ENCODE measurements at regions not wholly inside any gene's neighbourhood (a gene's known extent, or its start where the extent isn't known, plus 50 kb on each side); places are given as distances from the start of the nearest gene placed in this dataset.
A peak's percentile ranks its signal among the peaks of the same experiment; 100 is the strongest.

DNA sequence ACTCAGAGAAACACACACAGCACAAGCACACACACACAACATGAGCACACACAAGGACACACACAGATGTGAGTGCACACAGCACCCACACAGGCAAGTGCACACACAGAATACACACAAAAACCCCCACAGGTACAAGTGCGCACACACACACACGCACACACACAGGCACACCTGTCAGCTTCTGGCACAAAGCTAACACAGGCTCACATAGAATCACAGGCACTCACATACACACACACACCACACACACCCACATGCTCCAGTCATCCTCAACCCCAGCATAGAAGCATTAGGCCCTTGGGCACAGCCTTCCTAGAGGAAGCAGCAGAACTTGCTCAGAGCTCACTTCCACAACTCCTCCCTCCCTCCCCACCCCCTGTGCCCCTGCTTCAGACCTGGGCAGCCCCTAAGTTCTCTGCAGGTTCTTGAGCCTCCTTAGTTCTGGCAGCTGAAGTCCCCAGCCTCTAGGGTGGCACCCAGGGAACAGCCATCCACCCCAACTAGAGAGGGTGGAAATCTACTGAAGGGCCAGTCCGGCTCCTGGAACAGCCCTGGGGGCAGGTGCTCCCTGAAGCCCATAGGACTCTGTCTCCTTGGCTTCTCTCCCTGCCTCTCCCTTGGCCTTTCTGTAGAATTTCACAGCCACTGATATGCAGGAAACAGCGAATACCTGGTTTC lies 129.9 kb upstream of the VSTM2B start:
- Histone ChIP-seq H3K36me3 (ENCODE audit: insufficient read depth, low read length) (no peaks in the 10 kb centered on the region), H3K4me1 (ENCODE audit: insufficient read depth, low read length) (0 out of 2 replicates have a peak, but pooled peaks cover 3% of the 10 kb centered on the region), H3K9me3 (ENCODE audit: control insufficient read depth, insufficient read depth, low read length) (no peaks in the 10 kb centered on the region; the same call in 1 of the 2 replicates), H3K9ac (ENCODE audit: low read depth, low read length) (no peak overlapping the region)

DNA sequence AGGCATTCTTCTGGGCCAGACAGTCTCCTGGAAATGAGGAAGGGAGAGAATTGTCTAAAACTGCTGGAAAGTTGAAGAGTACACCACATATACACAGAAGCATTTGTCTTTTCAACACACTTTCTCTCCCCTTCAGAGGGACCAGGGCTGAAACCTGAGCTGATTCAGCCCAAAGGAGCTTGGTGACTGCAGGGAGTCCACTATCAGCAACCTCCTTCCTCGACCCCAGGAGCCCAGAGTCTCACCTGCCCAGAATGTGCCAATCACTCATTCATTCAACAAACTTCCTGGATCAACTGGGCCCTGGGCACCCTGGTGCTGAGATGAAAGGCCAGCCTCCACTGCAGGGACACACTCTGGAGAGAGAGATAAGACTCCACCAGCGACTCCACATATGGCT lies 128.9 kb upstream of the VSTM2B start:
- Histone ChIP-seq H3K9me3 (ENCODE audit: control insufficient read depth, insufficient read depth, low read length) (no peaks in the 10 kb centered on the region), H3K4me1 (ENCODE audit: insufficient read depth, low read length) (0 out of 2 replicates have a peak, but pooled peaks cover 3% of the 10 kb centered on the region), H3K9ac (ENCODE audit: low read depth, low read length) (no peak overlapping the region)

DNA sequence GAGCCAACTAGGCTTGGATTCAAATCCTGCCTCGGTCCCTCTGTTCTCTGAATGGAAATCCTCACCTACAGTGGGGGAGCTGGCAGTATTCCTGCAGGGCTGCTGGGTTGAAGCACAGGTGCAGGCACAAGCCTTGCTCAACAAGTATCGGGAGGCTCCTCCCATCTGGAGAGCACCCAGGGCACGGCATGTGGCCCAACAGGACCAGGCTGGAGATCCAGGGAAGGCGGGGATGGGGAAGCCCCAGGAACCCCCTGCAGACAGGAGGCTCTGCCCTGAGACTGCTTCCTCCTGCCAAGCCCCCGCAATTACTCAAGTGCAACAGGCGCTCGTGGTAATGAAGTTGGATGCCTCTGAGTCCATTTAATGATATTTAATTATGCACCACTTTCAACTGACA lies 128.0 kb upstream of the VSTM2B start:
- Histone ChIP-seq H3K9me3 (ENCODE audit: control insufficient read depth, insufficient read depth, low read length) (no peaks in the 10 kb centered on the region), H3K9ac (ENCODE audit: low read depth, low read length) (no peak overlapping the region), H3K36me3 (ENCODE audit: insufficient read depth, low read length) (no peaks in the 10 kb centered on the region), H3K4me1 (ENCODE audit: insufficient read depth, low read length) (0 out of 2 replicates have a peak, but pooled peaks cover 3% of the 10 kb centered on the region)

More for the DNA sequence above, 128.9 kb upstream of the VSTM2B start:
- no peaks in the 10 kb centered on the region for H3K36me3 ChIP-seq (ENCODE audit: insufficient read depth, low read length)

DNA sequence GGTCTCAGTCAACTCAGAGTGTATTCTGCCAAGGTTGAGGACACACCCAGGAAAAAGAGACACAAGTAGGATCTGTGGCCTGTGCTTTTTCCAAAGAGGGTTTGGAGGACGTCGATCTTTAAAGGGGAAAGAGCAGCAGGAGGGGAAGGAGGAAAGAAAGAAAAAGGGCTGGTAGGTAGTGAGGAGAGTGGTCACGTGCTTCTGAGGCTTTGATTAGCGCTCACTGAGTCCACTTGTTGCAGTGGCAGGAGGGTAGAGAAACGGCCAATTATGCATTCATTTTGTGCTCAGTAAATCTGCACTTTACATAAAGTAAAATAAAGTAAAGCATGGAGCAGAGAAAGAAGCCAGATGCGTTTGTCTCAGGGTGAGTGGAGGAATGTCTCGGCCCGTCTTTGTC lies 126.0 kb upstream of the VSTM2B start:
- H3K9ac ChIP-seq (ENCODE audit: low read depth, low read length): no peak overlapping the region
- H3K4me1 ChIP-seq (ENCODE audit: insufficient read depth, low read length): peaks cover 4% of the 10 kb centered on the region; the same call in 1 of the 2 replicates
- no peaks in the 10 kb centered on the region for H3K36me3 ChIP-seq (ENCODE audit: insufficient read depth, low read length)
- no peaks in the 10 kb centered on the region for H3K9me3 ChIP-seq (ENCODE audit: control insufficient read depth, insufficient read depth, low read length)

DNA sequence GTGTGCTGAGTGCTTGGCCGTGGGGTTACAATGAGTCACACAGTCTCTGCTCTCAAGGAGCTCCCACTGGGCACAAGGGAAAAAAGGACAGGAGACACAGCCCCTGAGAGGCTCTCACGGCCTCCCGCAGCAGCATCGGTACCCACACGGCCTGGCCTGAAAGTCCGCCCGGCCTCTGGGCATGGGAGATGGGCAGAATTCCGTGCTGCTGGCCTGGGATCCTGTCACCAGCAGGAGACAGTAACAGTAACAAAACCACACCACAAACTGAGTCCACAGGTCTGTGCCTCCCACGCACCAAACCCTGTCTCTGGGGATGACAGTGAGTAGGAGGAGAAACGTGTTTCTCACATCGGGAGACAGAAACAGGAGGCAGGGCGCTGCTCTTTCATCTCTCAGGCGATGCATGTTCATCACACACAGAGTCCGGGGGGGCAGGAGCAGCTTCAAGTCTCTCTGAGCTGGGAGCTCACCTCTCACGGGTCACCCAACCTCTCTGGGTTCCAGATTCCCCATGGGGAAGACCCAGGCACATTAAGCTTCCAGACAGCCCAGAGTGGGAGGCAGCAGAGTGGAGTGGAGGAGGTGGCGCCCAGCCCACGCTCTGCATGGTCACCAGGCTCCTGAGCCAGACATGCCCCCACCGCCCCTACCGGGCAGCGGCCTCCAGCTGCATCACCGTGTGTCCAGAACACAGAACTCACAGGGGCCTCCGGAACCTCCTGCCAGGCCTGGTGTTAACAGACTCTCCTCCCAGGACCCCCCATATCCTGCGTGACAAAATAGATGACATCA lies 124.7 kb upstream of the VSTM2B start:
- Histone ChIP-seq H3K9me3 (ENCODE audit: control insufficient read depth, insufficient read depth, low read length) (no peaks in the 10 kb centered on the region), H3K36me3 (ENCODE audit: insufficient read depth, low read length) (no peaks in the 10 kb centered on the region), H3K4me1 (ENCODE audit: insufficient read depth, low read length) (peaks cover 5% of the 10 kb centered on the region; the same call in 1 of the 2 replicates), H3K9ac (ENCODE audit: low read depth, low read length) (no peak overlapping the region)

DNA sequence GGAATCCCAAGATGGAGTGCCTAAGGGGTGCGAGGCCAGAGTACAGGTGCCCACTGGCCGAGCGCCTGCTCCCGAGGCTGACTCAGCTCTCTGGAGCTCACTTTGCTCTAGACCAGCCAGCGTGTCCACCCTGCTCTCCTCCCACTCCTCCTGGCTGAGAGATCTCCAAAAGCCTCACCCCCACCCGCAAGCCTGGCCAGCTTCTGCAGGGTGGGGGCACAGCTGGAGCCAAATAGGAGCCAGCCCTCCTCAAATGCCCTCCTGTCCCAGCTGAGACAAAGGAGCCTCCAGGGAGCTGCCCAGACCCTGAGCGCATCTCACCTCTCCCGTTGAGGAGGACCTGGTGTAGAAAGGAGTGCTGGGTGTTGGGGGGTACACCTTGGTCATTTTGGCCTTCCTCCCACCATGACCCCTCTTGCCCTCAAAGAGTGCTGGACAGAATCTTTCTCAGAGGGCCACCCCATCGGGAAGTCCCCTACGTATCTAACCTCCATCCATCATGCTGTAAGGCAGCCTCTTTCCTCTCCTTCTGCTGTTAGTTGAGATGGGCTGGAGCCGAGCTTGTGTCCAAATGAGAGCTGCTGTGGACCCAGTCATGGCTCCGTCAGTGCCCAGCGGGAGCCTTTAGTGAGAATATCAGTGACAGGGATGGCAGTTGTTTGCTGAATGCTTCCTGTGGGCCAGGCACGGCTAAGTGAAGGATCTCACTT lies 123.9 kb upstream of the VSTM2B start:
- Histone ChIP-seq H3K9ac (ENCODE audit: low read depth, low read length) (no peak overlapping the region), H3K36me3 (ENCODE audit: insufficient read depth, low read length) (no peaks in the 10 kb centered on the region), H3K9me3 (ENCODE audit: control insufficient read depth, insufficient read depth, low read length) (no peaks in the 10 kb centered on the region), H3K4me1 (ENCODE audit: insufficient read depth, low read length) (peaks cover 5% of the 10 kb centered on the region; the same call in 1 of the 2 replicates)

DNA sequence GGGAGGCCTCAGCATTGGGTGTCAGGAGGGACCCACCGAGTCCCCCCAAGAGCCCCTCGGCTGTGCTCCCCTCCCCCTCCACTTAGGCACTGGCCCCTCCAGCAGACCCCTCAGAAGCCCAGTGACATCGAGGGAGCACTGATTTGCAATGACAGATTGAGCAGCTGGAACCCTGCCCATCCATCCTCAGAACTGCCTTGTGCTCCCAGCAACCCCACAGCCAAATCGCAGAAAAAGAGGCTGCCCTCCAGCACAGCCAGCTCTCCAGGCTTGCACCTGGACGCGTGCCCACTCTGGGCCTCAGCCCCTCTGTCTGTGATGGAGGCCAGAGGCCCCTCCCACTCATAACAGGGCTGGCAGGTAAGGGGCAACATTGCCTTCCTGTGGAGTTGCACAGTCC lies 123.2 kb upstream of the VSTM2B start:
- peaks cover 5% of the 10 kb centered on the region; the same call in 1 of the 2 replicates for H3K4me1 ChIP-seq (ENCODE audit: insufficient read depth, low read length)
- no peaks in the 10 kb centered on the region for H3K9me3 ChIP-seq (ENCODE audit: control insufficient read depth, insufficient read depth, low read length)
- no peaks in the 10 kb centered on the region for H3K36me3 ChIP-seq (ENCODE audit: insufficient read depth, low read length)
- no peak overlapping the region for H3K9ac ChIP-seq (ENCODE audit: low read depth, low read length)

DNA sequence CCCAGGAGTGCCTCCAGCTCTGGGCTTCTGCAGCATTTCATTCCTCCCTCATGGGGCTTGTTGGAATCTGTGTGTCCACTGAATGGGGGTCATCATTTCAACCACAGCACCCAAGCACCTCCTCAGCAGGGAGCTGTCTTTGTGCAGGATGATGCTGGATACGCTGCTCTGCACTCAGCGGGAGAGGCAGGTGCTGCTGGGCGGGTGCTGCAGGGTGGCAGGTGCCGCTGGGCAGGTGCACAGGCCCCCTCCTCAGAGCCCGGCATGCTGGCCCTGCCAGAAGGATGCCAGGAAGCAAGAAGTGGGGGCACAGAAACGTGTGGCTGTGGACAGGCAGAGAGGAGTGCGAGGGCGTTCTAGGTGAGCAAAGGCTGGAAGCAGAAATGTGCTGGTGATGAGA lies 121.8 kb upstream of the VSTM2B start:
- no peak overlapping the region for H3K9ac ChIP-seq (ENCODE audit: low read depth, low read length)
- no peaks in the 10 kb centered on the region for H3K9me3 ChIP-seq (ENCODE audit: control insufficient read depth, insufficient read depth, low read length)
- no peaks in the 10 kb centered on the region for H3K36me3 ChIP-seq (ENCODE audit: insufficient read depth, low read length)
- peaks cover 5% of the 10 kb centered on the region; the same call in 1 of the 2 replicates for H3K4me1 ChIP-seq (ENCODE audit: insufficient read depth, low read length)

DNA sequence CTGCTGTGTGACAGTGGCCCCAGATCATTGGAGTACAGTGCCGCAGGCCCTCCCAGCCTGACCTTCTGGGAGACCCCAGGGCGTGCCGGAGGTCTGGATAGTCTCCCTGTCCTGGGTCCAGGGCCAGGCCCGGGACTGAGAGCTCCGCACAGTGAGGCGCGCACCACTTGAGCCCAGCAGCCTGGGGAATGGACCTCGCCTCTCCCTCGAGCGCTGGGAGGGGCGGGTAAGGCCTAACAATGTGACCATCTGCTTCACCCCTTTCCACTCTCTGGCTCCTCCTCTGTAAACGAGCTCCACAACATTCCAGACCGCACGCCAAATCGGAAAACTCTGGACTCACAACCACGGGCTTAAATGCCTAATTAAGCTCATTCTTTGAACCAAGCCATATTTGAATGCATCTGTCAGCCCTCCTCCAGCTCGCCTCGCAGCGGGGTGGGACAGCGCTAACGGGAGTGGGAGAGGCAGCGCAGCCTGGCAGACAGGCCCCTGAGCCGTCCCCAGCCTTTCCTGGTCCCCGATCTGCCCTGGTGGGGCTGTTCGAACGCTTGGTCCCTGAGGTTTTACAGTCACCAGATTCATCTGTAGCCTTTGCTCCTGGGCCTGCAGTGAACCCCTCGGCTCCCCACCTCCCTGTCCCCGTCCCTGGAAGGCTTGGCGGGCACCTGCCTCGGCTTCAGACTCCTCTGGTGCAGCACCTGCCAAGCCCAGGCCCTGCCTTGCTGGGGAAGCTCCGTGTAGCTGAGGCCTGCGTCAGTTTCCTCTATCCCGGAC lies 120.7 kb upstream of the VSTM2B start:
- H3K9ac ChIP-seq (ENCODE audit: low read depth, low read length): peak overlapping the region; percentile 34; the same call in 1 of the 2 replicates
- H3K36me3 ChIP-seq (ENCODE audit: insufficient read depth, low read length): no peaks in the 10 kb centered on the region
- H3K4me1 ChIP-seq (ENCODE audit: insufficient read depth, low read length): peaks cover 5% of the 10 kb centered on the region; the same call in 1 of the 2 replicates
- no peaks in the 10 kb centered on the region for H3K9me3 ChIP-seq (ENCODE audit: control insufficient read depth, insufficient read depth, low read length)

DNA sequence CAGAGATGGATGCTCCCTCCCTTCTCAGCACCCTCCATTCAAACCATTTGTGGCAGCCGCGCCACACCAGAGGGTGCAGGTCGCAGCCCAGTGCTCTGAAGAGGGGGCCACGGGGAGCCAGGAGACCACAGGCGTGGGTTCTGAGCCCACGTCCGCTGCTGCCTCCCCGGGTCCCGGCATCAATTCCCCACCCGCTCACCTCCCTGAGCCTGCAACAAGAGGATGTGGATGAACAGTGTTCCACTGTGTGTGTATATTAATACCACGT lies 120.1 kb upstream of the VSTM2B start:
- no peaks in the 10 kb centered on the region for H3K36me3 ChIP-seq (ENCODE audit: insufficient read depth, low read length)
- peaks cover 5% of the 10 kb centered on the region; the same call in 1 of the 2 replicates for H3K4me1 ChIP-seq (ENCODE audit: insufficient read depth, low read length)
- H3K9ac ChIP-seq (ENCODE audit: low read depth, low read length): no peak overlapping the region
- no peaks in the 10 kb centered on the region for H3K9me3 ChIP-seq (ENCODE audit: control insufficient read depth, insufficient read depth, low read length)

DNA sequence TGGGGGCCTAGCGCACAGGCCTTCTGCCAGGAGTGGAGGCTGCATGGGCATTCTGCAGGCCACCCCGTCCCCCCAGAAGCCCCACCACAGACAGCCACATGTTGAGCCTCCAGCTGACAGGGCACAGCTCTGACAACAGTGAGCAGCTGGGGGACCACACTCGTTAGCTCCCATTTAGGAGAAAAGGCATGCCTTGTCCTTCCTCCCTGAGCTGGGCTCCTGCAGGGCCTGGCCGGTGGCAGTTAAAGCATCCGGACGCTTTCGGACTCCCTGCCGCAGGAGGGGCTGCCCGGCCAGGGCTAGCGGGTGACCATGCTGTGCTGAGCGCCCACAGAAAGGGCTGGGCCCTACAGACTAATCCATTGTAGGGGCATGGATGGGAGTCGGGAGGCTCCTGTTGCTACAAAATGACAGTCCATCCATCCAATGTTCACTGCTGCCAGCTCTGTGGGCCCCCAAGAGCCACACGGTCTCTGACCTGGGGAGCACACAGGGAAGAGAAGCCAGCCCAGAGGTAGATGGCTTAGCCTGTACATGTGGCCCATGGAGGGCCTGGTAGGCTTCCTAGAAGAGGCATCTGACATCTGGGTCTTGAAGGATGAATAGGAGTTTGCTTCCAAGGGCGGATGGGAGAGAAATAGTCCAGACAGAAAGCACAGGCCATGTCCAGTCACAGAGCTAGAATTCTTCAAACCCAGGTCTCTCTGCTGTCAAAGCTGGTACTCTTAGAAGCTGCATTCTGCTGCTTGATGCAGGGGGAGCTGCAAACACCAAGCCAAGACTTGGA lies 116.5 kb upstream of the VSTM2B start:
- Histone ChIP-seq H3K9ac (ENCODE audit: low read depth, low read length) (no peak overlapping the region), H3K4me1 (ENCODE audit: insufficient read depth, low read length) (peaks cover 5% of the 10 kb centered on the region; the same call in 1 of the 2 replicates), H3K9me3 (ENCODE audit: control insufficient read depth, insufficient read depth, low read length) (no peaks in the 10 kb centered on the region), H3K36me3 (ENCODE audit: insufficient read depth, low read length) (no peaks in the 10 kb centered on the region)

DNA sequence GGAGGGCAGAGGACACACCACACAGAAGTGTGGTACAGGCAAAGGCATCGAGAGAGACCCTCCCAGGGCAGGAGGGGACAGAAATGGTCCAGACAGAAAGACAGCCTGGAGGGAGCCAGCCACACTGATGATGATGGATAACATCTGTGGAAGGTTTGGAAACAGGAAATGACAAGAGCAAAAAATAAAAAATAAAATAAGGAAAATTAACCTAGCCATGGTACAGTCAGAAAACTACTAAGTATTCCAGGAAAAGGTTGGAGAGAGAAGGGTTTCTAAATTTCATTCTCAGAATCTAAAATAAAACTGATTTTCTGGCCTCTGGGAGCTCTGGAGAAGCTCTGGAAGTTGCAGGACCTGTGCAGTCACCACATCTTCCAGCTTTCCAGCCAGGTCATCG lies 115.2 kb upstream of the VSTM2B start:
- no peaks in the 10 kb centered on the region for H3K36me3 ChIP-seq (ENCODE audit: insufficient read depth, low read length)
- H3K9me3 ChIP-seq (ENCODE audit: control insufficient read depth, insufficient read depth, low read length): no peaks in the 10 kb centered on the region
- no peak overlapping the region for H3K9ac ChIP-seq (ENCODE audit: low read depth, low read length)
- H3K4me1 ChIP-seq (ENCODE audit: insufficient read depth, low read length): no peaks in the 10 kb centered on the region; the same call in 1 of the 2 replicates

DNA sequence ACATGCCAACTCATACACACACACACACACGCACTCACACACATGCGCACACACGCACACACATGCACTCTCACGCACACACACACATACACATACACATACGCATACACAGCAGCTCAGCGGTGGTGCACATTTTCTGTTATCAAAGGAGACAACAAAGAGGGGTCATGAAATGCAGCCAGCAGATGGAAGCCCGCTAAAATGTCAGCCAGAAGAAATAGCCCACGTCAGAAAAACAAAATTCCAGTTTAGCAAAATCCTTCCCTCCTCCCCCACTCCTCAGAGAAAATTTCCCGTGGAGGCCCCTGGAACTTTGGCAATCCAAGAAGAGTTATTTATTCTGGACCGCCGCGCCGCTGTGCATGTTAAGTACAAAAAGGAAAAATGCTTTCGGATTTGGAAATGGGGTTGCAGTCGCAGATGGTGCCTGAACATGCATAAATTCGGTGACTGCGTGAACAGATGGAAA lies 114.6 kb upstream of the VSTM2B start:
- Histone ChIP-seq H3K9me3 (ENCODE audit: control insufficient read depth, insufficient read depth, low read length) (no peaks in the 10 kb centered on the region), H3K4me1 (ENCODE audit: insufficient read depth, low read length) (no peaks in the 10 kb centered on the region), H3K9ac (ENCODE audit: low read depth, low read length) (no peak overlapping the region), H3K36me3 (ENCODE audit: insufficient read depth, low read length) (no peaks in the 10 kb centered on the region)

Data from ES-I3 (cell line).